Vagina (tissue), 2 donors: ENCODE measurements at regions not wholly inside any gene's neighbourhood (a gene's known extent, or its start where the extent isn't known, plus 50 kb on each side); places are given as distances from the start of the nearest gene placed in this dataset.

Experiments used
- DNase-seq, 2 donors: peaks; one replicate each; pipeline ENCODE4 v3.0.0-alpha.2; 2017; ENCODE audit errors: extremely low spot score in 2 of 2
- H3K27ac ChIP-seq: fragments of 200-600 bp; sonication (generic); one replicate; pipeline ENCODE4 v1.5.1; 2019
- H3K27me3 ChIP-seq: fragments of 200-600 bp; sonication (generic); one replicate; pipeline ENCODE4 v1.5.1; 2019
- H3K36me3 ChIP-seq, 2 donors: fragments of 200-600 bp; sonication (generic); one replicate each; pipeline ENCODE4 v1.5.1; 2017 to 2019
- H3K4me1 ChIP-seq: fragments of 200-600 bp; sonication (generic); one replicate; pipeline ENCODE4 v1.5.1; 2019
- H3K4me3 ChIP-seq, 2 donors: fragments of 200-600 bp; sonication (generic); 1 replicate in 1 of 2; 2 replicates in 1 of 2; pipeline ENCODE4 v1.5.1; 2016 to 2019
- H3K9me3 ChIP-seq: fragments of 200-600 bp; sonication (generic); one replicate; pipeline ENCODE4 v1.5.1; 2019
- CTCF ChIP-seq, 3 experiments: fragments of 450-650 bp in 2 of 3; fragments of 200-600 bp in 1 of 3; sonication (generic) in 1 of 3; IDR thresholded peaks; one replicate each; pipeline ENCODE4 v1.5.1; 2017 to 2019; ENCODE audit warnings: antibody characterized with exemption in 3 of 3, mild to moderate bottlenecking in 2 of 3, moderate library complexity in 2 of 3
- POLR2A ChIP-seq, 2 donors: fragments of 450-650 bp; IDR thresholded peaks; one replicate each; pipeline ENCODE4 v1.6.1; 2017; ENCODE audit warnings: antibody characterized with exemption in 2 of 2, mild to moderate bottlenecking in 2 of 2, moderate library complexity in 2 of 2
- POLR2AphosphoS5 ChIP-seq, 2 donors: sonication (generic); formaldehyde crosslinking; IDR thresholded peaks; one replicate each; pipeline ENCODE4 v1.9.0; 2017; ENCODE audit warnings: antibody characterized with exemption in 2 of 2, mild to moderate bottlenecking in 2 of 2, low read depth in 1 of 2; ENCODE audit not compliant: insufficient read depth in 1 of 2
- intact Hi-C: fragments of 100-400 bp; cut with DNase I; formaldehyde crosslinking; loops from one replicate; pipeline ENCODE4 v1.15.1; 2023

GRCh38 chr2:67225287-67225973 lies 171.7 kb upstream of the ETAA1 start:
- H3K4me3 ChIP-seq: no peak overlapping the region
- H3K4me1 ChIP-seq: no peaks in the 10 kb centered on the region
- intact Hi-C loops: no loop called here
- no peaks in the 10 kb centered on the region for H3K36me3 ChIP-seq
- no peak for DNase-seq
- no peaks in the 10 kb centered on the region for H3K27me3 ChIP-seq
- H3K9me3 ChIP-seq: no peaks in the 10 kb centered on the region
- TF ChIP-seq CTCF (IDR thresholded peaks at IDR 0.05) (no peak), POLR2A (IDR thresholded peaks at IDR 0.05) (no peak), POLR2AphosphoS5 (IDR thresholded peaks at IDR 0.05; ENCODE audit: insufficient read depth in 1 of 2, low read depth in 1 of 2) (no peak)
- no peak overlapping the region for H3K27ac ChIP-seq

GRCh38 chr2:67229706-67230105 lies 167.4 kb upstream of the ETAA1 start:
- intact Hi-C loops: no loop called here
- no peaks in the 10 kb centered on the region for H3K9me3 ChIP-seq

GRCh38 chr2:67232936-67233335 lies 164.2 kb upstream of the ETAA1 start:
- intact Hi-C loops: no loop called here
- Histone ChIP-seq H3K4me3 (no peak overlapping the region), H3K27ac (no peak overlapping the region), H3K36me3 (no peaks in the 10 kb centered on the region), H3K4me1 (no peaks in the 10 kb centered on the region), H3K27me3 (no peaks in the 10 kb centered on the region), H3K9me3 (no peaks in the 10 kb centered on the region)
- no peak for TF ChIP-seq POLR2A (IDR thresholded peaks at IDR 0.05)
- no peak for TF ChIP-seq CTCF (IDR thresholded peaks at IDR 0.05)
- no peak for TF ChIP-seq POLR2AphosphoS5 (IDR thresholded peaks at IDR 0.05; ENCODE audit: insufficient read depth in 1 of 2, low read depth in 1 of 2)
- DNase-seq: no peak

More at GRCh38 chr2:67229706-67230105, 167.4 kb upstream of the ETAA1 start:
- no peak for DNase-seq
- Histone ChIP-seq H3K27me3 (no peaks in the 10 kb centered on the region), H3K27ac (no peak overlapping the region), H3K36me3 (no peaks in the 10 kb centered on the region), H3K4me3 (no peak overlapping the region), H3K4me1 (no peaks in the 10 kb centered on the region)
- TF ChIP-seq CTCF (IDR thresholded peaks at IDR 0.05): no peak
- no peak for TF ChIP-seq POLR2A (IDR thresholded peaks at IDR 0.05)
- no peak for TF ChIP-seq POLR2AphosphoS5 (IDR thresholded peaks at IDR 0.05; ENCODE audit: insufficient read depth in 1 of 2, low read depth in 1 of 2)

- Histone ChIP-seq H3K4me3 (no peak overlapping the region), H3K36me3 (no peaks in the 10 kb centered on the region), H3K4me1 (no peaks in the 10 kb centered on the region), H3K27ac (no peak overlapping the region), H3K9me3 (no peaks in the 10 kb centered on the region), H3K27me3 (no peaks in the 10 kb centered on the region)
- intact Hi-C loops: no loop called here
- no peak for DNase-seq
- TF ChIP-seq POLR2AphosphoS5 (IDR thresholded peaks at IDR 0.05; ENCODE audit: insufficient read depth in 1 of 2, low read depth in 1 of 2) (no peak), CTCF (IDR thresholded peaks at IDR 0.05) (peak in 1 of 3 experiments; percentile 23)
Measured at GRCh38 chr2:67234440-67234839, 162.7 kb upstream of the ETAA1 start.

GRCh38 chr2:67237288-67237687 lies 159.8 kb upstream of the ETAA1 start:
- Histone ChIP-seq H3K36me3 (no peaks in the 10 kb centered on the region), H3K4me3 (no peak overlapping the region), H3K27ac (no peak overlapping the region), H3K9me3 (no peaks in the 10 kb centered on the region), H3K27me3 (no peaks in the 10 kb centered on the region), H3K4me1 (no peaks in the 10 kb centered on the region)
- intact Hi-C loops: no loop called here
- no peak for DNase-seq
- TF ChIP-seq POLR2A (IDR thresholded peaks at IDR 0.05): no peak
- no peak for TF ChIP-seq CTCF (IDR thresholded peaks at IDR 0.05)
- TF ChIP-seq POLR2AphosphoS5 (IDR thresholded peaks at IDR 0.05; ENCODE audit: insufficient read depth in 1 of 2, low read depth in 1 of 2): no peak
